ENCODE measurements at regions not wholly inside any gene's neighbourhood (a gene's known extent, or its start where the extent isn't known, plus 50 kb on each side); places are given as distances from the start of the nearest gene placed in this dataset.
"Not testable (repeated sequence)": the region's sequence is repeated elsewhere in the genome, so short reads cannot be mapped to it uniquely, and the experiment has no call there.

DNA sequence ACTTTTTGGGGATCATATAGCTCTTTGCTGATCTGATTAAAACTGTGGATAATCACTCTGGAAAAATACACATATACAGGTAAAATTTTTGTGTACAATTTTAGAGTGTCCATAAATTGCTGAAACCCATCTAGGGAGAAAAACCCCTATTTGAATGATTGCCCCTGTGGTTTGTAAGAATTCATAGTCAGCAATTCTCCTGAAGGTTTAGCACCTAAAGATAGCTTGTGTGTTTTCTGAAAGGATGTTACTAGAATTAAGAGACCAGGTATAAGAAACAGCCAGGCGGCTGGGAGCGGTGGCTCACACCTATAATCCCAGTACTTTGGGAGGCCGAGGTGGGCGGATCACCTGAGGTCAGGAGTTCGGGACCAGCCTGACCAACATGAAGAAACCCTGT is 106.8 kb upstream of the RAP2B start:
- Histone ChIP-seq H3K9me3 (ENCODE audit: low read length) (no peaks in the 10 kb centered on the region), H3K27ac (ENCODE audit: low read depth, low read length, poor library complexity, severe bottlenecking) (no peak overlapping the region), H3K79me2 (ENCODE audit: insufficient read depth, low read depth, low read length) (no peaks in the 10 kb centered on the region), H4K20me1 (ENCODE audit: insufficient read depth, low read length) (no peaks in the 10 kb centered on the region), H3K4me3 (ENCODE audit: low read depth, low read length, poor library complexity, severe bottlenecking) (no peak overlapping the region), H3K36me3 (ENCODE audit: insufficient read depth, low read length) (no peaks in the 10 kb centered on the region), H2AFZ (ENCODE audit: low read length) (no peak overlapping the region), H3K4me2 (ENCODE audit: low read length) (no peak overlapping the region), H3K4me1 (ENCODE audit: insufficient read depth, low read length, poor library complexity, severe bottlenecking) (no peaks in the 10 kb centered on the region), H3K9me2 (ENCODE audit: insufficient read depth, low read length) (no peaks in the 10 kb centered on the region)
- intact Hi-C loops (cut with micrococcal nuclease; ENCODE audit: unreplicated experiment) = no loop called here
- DNase-seq (ENCODE audit: low spot score) = no peak
- POLR2A ChIA-PET = interaction anchor here (0.6 to 1.1 kb wide), 3 partner anchors 129 to 423 kb away, joined by 3 read pairs; no protein-coding TSS in a partner anchor
- CTCF ChIA-PET (ENCODE audit: unreplicated experiment) = interaction anchor here (1.1 kb wide), 1 partner anchor 639 kb away, joined by 3 read pairs; no protein-coding TSS in a partner anchor
- TF ChIP-seq CTCF (conservative IDR thresholded peaks at IDR 0.05; ENCODE audit: low read length) (no peak), EZH2phosphoT487 (IDR thresholded peaks at IDR 0.05; ENCODE audit: borderline replicate concordance, low read depth, low read length) (no peak)
- BruUV-seq (replicated peaks) = no TSS peak

DNA sequence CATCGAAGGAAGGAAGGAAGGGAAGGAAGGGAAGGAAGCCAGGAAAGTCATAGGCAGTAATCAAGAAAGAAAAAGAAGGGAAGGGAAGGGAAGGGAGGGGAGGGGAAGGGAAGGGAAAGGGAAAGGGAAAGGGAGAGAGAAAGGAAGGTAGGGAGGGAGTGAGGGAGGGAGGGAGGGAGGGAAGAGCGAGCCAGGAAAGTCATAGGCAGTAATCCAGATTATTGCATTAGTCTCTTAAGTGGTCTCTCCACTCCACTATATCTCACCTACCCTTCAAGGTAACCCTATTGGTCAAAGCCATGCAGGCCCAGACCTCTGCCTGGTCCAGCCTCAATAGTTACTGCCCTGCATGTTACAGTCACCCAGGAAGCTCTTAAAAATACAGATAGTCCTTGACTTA is 106.2 kb upstream of the RAP2B start:
- Histone ChIP-seq H4K20me1 (ENCODE audit: insufficient read depth, low read length) (no peaks in the 10 kb centered on the region), H3K79me2 (ENCODE audit: insufficient read depth, low read depth, low read length) (no peaks in the 10 kb centered on the region), H3K36me3 (ENCODE audit: insufficient read depth, low read length) (no peaks in the 10 kb centered on the region), H3K4me3 (ENCODE audit: low read depth, low read length, poor library complexity, severe bottlenecking) (no peak overlapping the region), H3K4me1 (ENCODE audit: insufficient read depth, low read length, poor library complexity, severe bottlenecking) (no peaks in the 10 kb centered on the region), H3K9me2 (ENCODE audit: insufficient read depth, low read length) (no peaks in the 10 kb centered on the region), H2AFZ (ENCODE audit: low read length) (no peak overlapping the region), H3K9me3 (ENCODE audit: low read length) (no peaks in the 10 kb centered on the region), H3K4me2 (ENCODE audit: low read length) (no peak overlapping the region), H3K27ac (ENCODE audit: low read depth, low read length, poor library complexity, severe bottlenecking) (no peak overlapping the region)
- ChIA-PET POLR2A (interaction anchor here (0.6 to 1.1 kb wide), 2 partner anchors 128 to 387 kb away, joined by 3 read pairs; no protein-coding TSS in a partner anchor), CTCF (ENCODE audit: unreplicated experiment) (interaction anchor here (1.1 kb wide), 1 partner anchor 639 kb away, joined by 3 read pairs; no protein-coding TSS in a partner anchor)
- no TSS peak for BruUV-seq (replicated peaks)
- TF ChIP-seq CTCF (conservative IDR thresholded peaks at IDR 0.05; ENCODE audit: low read length) = no peak
- no peak for DNase-seq (ENCODE audit: low spot score)
- intact Hi-C loops (cut with micrococcal nuclease; ENCODE audit: unreplicated experiment) = no loop called here

DNA sequence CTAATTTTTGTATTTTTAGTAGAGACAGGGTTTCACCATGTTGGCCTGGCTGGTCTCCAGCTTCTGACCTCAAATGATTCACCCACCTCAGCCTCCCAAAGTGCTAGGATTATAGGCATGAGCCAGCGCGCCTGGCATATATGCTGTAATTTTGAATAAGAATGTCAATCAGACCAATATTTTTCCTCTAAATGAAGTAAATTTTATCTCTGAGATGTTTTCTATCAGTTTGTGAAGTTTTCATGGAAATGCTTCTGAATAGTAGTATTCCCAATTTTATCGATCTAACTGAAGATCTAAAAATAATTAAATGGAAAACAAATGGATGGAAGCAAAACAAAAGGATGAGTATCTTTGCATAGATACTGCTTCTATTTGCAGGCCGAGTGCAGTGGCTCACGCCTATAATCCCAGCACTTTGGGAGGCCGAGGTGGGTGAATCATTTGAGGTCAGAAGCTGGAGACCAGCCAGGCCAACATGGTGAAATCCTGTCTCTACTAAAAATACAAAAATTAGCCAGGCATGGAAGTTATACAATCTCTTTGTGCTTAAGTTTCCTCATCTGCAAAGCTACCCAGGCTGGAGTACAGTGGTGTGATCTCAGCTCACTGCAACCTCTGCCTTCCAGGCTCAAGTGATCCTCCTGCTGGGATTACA is 103.9 kb upstream of the RAP2B start:
- CTCF ChIA-PET (ENCODE audit: unreplicated experiment); H3K9me3 ChIP-seq (ENCODE audit: low read length); H3K9me2 ChIP-seq (ENCODE audit: insufficient read depth, low read length); H3K27ac ChIP-seq (ENCODE audit: low read depth, low read length, poor library complexity, severe bottlenecking); H3K79me2 ChIP-seq (ENCODE audit: insufficient read depth, low read depth, low read length); H3K36me3 ChIP-seq (ENCODE audit: insufficient read depth, low read length); DNase-seq (ENCODE audit: low spot score); H3K4me1 ChIP-seq (ENCODE audit: insufficient read depth, low read length, poor library complexity, severe bottlenecking); H4K20me1 ChIP-seq (ENCODE audit: insufficient read depth, low read length); intact Hi-C loops (cut with micrococcal nuclease; ENCODE audit: unreplicated experiment); H3K4me2 ChIP-seq (ENCODE audit: low read length); H2AFZ ChIP-seq (ENCODE audit: low read length); BruUV-seq (replicated peaks); H3K4me3 ChIP-seq (ENCODE audit: low read depth, low read length, poor library complexity, severe bottlenecking): not testable (repeated sequence)
- POLR2A ChIA-PET = interaction anchor here (1.1 kb wide), 1 partner anchor 26 kb away, joined by 4 read pairs; no protein-coding TSS in a partner anchor

All from OCI-LY7 (cell line).